B cell (primary cell): ENCODE measurements at regions not wholly inside any gene's neighbourhood (a gene's known extent, or its start where the extent isn't known, plus 50 kb on each side); places are given as distances from the start of the nearest gene placed in this dataset.

ENCODE experiments used
- CTCF ChIP-seq: fragments of 200-600 bp; IDR thresholded peaks from one replicate; pipeline ENCODE4 v1.8.0; 2022; ENCODE audit warnings: antibody characterized with exemption, mild to moderate bottlenecking
- EZH2 ChIP-seq: IDR thresholded peaks from 2 replicates; pipeline ENCODE4 v1.6.1; 2012; ENCODE audit warnings: borderline replicate concordance, low read depth, mild to moderate bottlenecking, moderate library complexity, low read length; ENCODE audit not compliant: insufficient read depth, poor library complexity, severe bottlenecking

GRCh38 chr7:159200421-159200820, 55.8 kb upstream of the VIPR2 start:
- no peak for TF ChIP-seq CTCF
- no peak for TF ChIP-seq EZH2
